AG09309 (cell line): ENCODE measurements at regions not wholly inside any gene's neighbourhood (a gene's known extent, or its start where the extent isn't known, plus 50 kb on each side); places are given as distances from the start of the nearest gene placed in this dataset.

Experiments
- DNase-seq: peaks from one replicate; pipeline ENCODE4 v3.0.0-alpha.2; 2010; ENCODE audit warnings: low read depth
- H3K4me3 ChIP-seq: 2 replicates; pipeline ENCODE4 v1.5.1; 2011; ENCODE audit warnings: mild to moderate bottlenecking, low read depth, low read length, moderate library complexity; ENCODE audit not compliant: control insufficient read depth
- TF ChIP-seq, protein P1 (sequence below): IDR thresholded peaks from 2 replicates; pipeline ENCODE4 v1.5.1; 2011; ENCODE audit warnings: mild to moderate bottlenecking, low read depth, low read length, inconsistent platforms; ENCODE audit not compliant: insufficient read depth, control insufficient read depth; ENCODE audit errors: missing control alignments

DNA sequence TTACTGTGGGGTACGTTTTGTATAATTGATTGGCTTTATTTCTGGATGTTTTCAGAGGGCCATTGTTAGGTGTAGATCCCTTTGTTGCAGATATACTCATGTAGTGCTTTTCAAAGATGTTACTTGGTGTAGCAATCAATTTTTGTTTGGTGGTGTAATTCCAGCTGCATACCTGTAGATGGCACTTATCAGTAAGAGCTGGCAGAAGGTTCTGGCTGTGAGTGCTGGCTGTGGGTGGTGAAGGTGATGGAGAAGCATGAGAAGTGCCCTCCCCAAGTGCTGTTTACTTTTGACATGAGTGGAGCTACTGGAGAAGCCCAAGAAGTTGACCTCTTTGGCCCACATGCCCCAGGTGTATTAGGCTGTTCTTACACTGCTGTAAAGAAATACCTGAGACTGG lies 1074.9 kb downstream of the FAM181B start:
- no peak for DNase-seq
- TF ChIP-seq, protein P1, sequence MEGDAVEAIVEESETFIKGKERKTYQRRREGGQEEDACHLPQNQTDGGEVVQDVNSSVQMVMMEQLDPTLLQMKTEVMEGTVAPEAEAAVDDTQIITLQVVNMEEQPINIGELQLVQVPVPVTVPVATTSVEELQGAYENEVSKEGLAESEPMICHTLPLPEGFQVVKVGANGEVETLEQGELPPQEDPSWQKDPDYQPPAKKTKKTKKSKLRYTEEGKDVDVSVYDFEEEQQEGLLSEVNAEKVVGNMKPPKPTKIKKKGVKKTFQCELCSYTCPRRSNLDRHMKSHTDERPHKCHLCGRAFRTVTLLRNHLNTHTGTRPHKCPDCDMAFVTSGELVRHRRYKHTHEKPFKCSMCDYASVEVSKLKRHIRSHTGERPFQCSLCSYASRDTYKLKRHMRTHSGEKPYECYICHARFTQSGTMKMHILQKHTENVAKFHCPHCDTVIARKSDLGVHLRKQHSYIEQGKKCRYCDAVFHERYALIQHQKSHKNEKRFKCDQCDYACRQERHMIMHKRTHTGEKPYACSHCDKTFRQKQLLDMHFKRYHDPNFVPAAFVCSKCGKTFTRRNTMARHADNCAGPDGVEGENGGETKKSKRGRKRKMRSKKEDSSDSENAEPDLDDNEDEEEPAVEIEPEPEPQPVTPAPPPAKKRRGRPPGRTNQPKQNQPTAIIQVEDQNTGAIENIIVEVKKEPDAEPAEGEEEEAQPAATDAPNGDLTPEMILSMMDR, result peak; percentile 27
- no peak overlapping the region for H3K4me3 ChIP-seq

DNA sequence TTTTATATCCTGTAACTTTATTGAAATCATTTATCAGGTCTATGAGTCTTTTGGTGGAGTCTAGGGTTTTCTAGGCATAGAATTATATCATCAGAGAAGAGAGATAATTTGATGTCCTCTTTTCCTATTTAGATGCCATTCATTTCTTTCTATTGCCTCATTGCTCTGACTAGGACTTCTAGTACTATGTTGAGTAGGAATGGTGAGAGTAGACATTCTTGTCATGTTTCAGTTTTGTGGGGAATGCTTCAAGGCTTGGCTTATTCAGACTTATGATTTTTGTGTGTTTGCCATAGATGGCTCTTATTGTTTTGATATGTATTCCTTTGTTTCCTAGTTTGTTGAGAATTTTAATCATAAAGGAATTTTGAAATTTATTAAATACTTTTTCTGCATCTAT lies 1078.3 kb downstream of the FAM181B start:
- no peak overlapping the region for H3K4me3 ChIP-seq

DNA sequence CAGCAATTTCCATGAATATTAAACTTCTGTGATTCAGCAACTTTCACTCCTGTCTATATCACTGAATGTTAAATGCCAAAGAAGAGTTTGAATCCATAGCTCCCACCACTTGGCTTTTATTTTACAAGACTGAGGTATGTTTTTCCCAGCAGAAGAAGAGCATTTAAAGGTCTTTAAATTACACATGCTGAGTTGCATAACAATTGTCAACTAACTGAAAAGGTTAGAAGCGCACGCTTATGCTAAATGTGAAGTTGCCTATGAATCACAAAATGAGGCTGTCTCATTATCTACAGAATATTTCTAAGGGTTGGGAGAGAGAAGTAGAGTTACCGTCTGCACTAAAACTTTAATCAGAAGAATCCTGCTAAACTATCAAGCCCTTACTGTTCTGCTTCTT lies 1086.3 kb downstream of the FAM181B start:
- no peak for DNase-seq

More for the DNA sequence above, 1078.3 kb downstream of the FAM181B start:
- DNase-seq, result no peak
- TF ChIP-seq, protein P1, result no peak

DNA sequence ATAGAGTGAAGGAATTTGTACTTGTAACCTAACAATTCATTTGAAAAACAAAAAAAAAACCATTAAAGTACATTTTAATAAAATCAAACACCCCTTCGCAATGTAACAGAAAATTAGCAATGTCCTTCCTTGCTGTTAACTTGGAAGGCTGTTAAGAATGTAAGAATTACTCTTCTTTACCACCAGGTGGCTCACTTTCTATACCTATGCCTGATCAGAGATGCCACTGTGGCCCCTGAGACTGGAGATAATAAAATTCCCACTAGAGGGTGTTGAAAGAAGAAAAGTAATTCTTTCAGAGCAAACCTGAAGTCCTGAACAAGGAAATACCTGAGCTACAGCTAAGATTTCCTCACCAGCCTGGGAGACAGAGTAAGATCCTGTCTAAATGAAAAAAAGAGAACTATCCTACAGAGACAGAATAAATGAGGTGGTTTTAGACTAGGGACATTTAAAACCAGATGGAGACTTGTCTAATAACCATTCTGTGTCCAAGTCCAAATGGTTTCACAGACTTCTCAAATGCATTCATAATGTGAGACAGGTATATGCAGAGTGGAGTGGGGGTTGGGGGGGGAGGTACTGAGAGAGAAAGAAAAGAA lies 1089.3 kb downstream of the FAM181B start:
- TF ChIP-seq, protein P1, result peak; percentile 46
- H3K4me3 ChIP-seq, result no peak overlapping the region
- peak; percentile 1 for DNase-seq

More for the DNA sequence above, 1086.3 kb downstream of the FAM181B start:
- no peak overlapping the region for H3K4me3 ChIP-seq
- TF ChIP-seq, protein P1, result no peak

DNA sequence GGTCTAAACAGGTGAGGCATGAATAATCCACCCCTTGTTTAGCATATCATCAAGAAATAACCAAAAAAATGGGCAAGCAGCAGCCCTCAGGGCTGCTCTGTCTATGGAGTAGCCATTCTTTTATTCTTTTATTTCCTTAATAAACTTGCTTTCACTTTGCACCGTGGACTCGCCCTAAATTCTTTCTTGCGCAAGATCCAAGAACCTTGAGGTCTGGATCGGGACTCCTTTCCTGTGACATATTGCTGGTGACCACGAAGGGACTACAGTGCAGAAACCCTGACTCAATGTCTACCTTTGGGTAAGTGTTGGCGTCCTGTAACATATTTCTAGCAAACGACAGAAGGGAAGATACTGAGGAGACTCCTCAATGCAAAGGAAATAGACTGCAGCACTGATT lies 1099.2 kb downstream of the FAM181B start:
- DNase-seq, result no peak
- TF ChIP-seq, protein P1, result no peak

DNA sequence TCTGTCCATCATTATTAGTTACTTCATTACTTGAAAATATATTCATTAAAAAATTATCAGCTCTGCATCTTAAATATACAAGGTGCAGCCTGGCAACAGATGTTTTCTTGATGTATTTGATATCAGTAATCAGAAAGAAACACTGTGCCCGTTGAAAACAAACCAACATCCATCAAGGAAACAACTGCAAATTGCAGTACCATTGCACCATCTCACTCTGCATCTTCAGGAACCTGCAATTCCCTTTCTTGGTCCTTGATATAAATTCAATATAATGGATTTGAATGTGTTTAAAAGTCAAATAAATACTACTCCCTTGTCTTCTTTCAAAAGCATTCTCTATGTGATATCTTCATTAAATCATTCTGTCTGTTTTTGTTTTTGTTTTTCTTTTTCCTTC lies 1131.2 kb downstream of the FAM181B start:
- DNase-seq, result no peak
- H3K4me3 ChIP-seq, result no peak overlapping the region
- TF ChIP-seq, protein P1, result no peak

More for the DNA sequence above, 1099.2 kb downstream of the FAM181B start:
- no peak overlapping the region for H3K4me3 ChIP-seq
